VCaP (cell line): ENCODE measurements at regions not wholly inside any gene's neighbourhood (a gene's known extent, or its start where the extent isn't known, plus 50 kb on each side); places are given as distances from the start of the nearest gene placed in this dataset.

ENCODE experiments used
- H3K27ac ChIP-seq: fragments of 450-650 bp; 2 replicates; pipeline ENCODE4 v1.5.1; 2017
- CTCF ChIP-seq: fragments of 450-650 bp; conservative IDR thresholded peaks from 2 replicates; pipeline ENCODE4 v1.5.1; 2017; ENCODE audit warnings: mild to moderate bottlenecking, moderate library complexity

- TF ChIP-seq CTCF, result no peak
- H3K27ac ChIP-seq, result no peak overlapping the region
Observed at GRCh38 chr2:16169381-16169960, 229.1 kb downstream of the MYCN start.

GRCh38 chr2:16168506-16169264 is 228.3 kb downstream of the MYCN start:
- no peak overlapping the region for H3K27ac ChIP-seq
- TF ChIP-seq CTCF, result no peak

GRCh38 chr2:16167870-16168426 is 227.6 kb downstream of the MYCN start:
- H3K27ac ChIP-seq, result no peak overlapping the region
- no peak for TF ChIP-seq CTCF

- TF ChIP-seq CTCF, result no peak
- no peak overlapping the region for H3K27ac ChIP-seq
Observed at GRCh38 chr2:16167451-16167861, 227.1 kb downstream of the MYCN start.

- H3K27ac ChIP-seq, result no peak overlapping the region
- TF ChIP-seq CTCF, result no peak
Observed at GRCh38 chr2:16166327-16166981, 226.1 kb downstream of the MYCN start.

GRCh38 chr2:16165518-16166326 is 225.4 kb downstream of the MYCN start:
- TF ChIP-seq CTCF, result no peak
- no peak overlapping the region for H3K27ac ChIP-seq
